GM10266 (cell line): ENCODE measurements at regions not wholly inside any gene's neighbourhood (a gene's known extent, or its start where the extent isn't known, plus 50 kb on each side); places are given as distances from the start of the nearest gene placed in this dataset.

Experiments used
- DNase-seq: peaks from one replicate; pipeline ENCODE4 v3.0.0; 2012; ENCODE audit errors: extremely low spot score
- TF ChIP-seq, protein P1 (sequence below): IDR thresholded peaks from 2 replicates; pipeline ENCODE4 v1.5.1; 2012; ENCODE audit warnings: mild to moderate bottlenecking, low read depth; ENCODE audit not compliant: control insufficient read depth, insufficient read depth; ENCODE audit errors: missing control alignments

DNA sequence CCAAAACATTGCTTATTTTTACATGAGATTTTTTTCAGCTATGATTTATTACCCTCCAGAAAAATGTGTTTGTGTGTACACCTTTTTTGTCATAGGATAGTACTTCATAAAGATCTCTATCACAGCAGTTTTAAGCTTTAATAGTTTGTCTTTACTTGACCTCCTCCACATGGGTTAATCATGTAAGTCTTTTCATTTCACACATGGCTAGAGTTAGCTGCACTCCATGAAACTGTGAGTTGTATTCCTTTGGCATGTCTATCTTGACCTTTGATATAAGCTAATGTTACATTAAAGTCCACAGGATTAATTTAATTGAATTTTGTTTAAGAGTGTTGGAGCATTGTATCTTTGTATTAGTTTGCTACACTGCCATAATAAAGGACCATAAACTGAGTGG lies 217.1 kb downstream of the OTOL1 start:
- TF ChIP-seq, protein P1, sequence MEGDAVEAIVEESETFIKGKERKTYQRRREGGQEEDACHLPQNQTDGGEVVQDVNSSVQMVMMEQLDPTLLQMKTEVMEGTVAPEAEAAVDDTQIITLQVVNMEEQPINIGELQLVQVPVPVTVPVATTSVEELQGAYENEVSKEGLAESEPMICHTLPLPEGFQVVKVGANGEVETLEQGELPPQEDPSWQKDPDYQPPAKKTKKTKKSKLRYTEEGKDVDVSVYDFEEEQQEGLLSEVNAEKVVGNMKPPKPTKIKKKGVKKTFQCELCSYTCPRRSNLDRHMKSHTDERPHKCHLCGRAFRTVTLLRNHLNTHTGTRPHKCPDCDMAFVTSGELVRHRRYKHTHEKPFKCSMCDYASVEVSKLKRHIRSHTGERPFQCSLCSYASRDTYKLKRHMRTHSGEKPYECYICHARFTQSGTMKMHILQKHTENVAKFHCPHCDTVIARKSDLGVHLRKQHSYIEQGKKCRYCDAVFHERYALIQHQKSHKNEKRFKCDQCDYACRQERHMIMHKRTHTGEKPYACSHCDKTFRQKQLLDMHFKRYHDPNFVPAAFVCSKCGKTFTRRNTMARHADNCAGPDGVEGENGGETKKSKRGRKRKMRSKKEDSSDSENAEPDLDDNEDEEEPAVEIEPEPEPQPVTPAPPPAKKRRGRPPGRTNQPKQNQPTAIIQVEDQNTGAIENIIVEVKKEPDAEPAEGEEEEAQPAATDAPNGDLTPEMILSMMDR = no peak
- DNase-seq = no peak

GRCh38 chr3:161731968-161732367 lies 235.4 kb downstream of the OTOL1 start:
- TF ChIP-seq, protein P1 = no peak
- no peak for DNase-seq

DNA sequence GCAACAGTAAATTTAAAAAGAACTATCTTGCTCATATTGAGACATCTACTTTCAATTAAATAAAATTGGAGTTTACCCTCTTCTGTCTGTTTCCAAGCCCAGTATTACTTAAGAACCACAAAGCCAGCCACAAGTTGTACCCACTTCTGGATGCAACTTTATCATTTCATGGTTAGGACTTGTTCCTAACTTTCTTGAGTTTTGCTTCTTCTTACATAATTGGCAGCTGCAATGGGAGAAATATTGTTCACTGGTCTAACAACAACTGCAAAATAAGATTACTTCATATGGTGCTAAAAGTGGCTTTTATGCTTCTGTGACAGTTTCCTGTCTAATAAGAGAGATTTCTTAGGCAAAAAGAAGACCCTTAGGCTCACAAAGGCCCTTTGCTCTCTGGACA lies 240.6 kb downstream of the OTOL1 start:
- TF ChIP-seq, protein P1 = no peak
- DNase-seq = no peak

DNA sequence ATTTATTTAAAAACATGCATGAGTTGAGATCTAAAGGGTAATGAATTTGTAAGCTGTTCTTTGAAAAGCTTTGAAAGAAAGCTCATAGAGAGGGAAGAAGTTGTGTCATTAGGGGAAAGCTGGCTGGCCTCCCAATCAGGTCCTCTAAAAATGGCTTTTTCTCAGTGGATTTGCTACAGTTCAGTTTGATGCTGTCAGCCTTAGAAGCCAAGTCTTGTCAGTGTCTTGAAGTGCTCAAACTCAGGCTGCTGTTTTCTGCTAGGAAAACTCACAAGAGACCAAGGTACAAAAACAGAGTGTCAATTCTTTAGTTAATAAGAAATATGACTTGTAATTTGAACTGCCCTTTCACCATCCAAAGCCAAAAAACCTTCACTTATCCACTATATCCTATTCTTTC lies 243.8 kb downstream of the OTOL1 start:
- TF ChIP-seq, protein P1 = no peak
- no peak for DNase-seq

GRCh38 chr3:161744366-161744765 lies 247.8 kb downstream of the OTOL1 start:
- no peak for DNase-seq
- TF ChIP-seq, protein P1 = no peak

DNA sequence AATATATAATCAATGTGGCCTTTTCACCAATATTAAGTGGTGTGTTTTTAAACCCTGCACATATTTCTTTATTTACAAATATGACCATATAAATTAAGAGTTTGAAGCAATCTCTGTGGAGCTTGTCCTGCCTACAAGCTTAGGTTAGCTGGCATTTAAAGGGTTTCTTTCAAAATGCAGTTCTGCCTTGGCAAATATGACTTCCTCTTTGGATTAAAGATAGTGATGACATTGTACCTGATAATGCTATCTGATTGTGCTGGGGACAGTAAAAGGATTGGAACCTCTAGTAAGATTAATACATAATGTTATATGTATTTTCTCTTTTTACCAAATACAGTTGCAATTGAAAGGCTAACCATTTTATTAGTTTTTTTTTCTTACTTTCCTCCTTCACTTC lies 249.1 kb downstream of the OTOL1 start:
- DNase-seq = no peak

DNA sequence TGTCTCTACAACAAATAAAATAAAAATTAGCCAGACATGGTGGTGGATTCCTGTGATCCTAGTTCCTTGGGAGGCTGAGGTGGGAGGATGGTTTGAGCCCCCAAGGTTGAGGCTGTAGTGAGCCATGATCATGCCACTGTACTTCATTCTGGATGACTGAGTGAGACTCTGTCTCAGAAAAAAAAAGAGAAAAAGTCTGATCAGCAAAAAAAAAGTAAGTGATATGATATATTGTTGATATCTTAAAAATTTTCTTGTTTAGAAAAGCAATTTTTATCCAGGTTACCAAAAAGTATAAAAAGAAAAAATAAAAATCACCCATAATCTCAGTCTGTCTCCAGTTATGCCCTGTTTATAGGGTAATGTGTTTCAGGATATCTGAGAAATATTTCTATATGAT lies 251.4 kb downstream of the OTOL1 start:
- no peak for DNase-seq
- TF ChIP-seq, protein P1 = no peak

More for the DNA sequence above, 249.1 kb downstream of the OTOL1 start:
- TF ChIP-seq, protein P1 = no peak
